Stomach (tissue), 8 donors: ENCODE measurements at regions not wholly inside any gene's neighbourhood (a gene's known extent, or its start where the extent isn't known, plus 50 kb on each side); places are given as distances from the start of the nearest gene placed in this dataset.

Experiments
- DNase-seq, 2 donors: peaks; one replicate each; pipeline versions ENCODE4 v3.0.0 to v3.0.0-alpha.2; 2013 to 2019
- H3K27ac ChIP-seq, 5 donors: fragments of 200-600 bp in 4 of 5; sonication (generic) in 4 of 5; one replicate each; pipeline ENCODE4 v1.5.1; 2013 to 2019; ENCODE audit warnings: mild to moderate bottlenecking in 1 of 5, moderate library complexity in 1 of 5
- H3K27me3 ChIP-seq, 3 donors: fragments of 200-600 bp; sonication (generic); one replicate each; pipeline ENCODE4 v1.5.1; 2017 to 2019; ENCODE audit warnings: mixed run types in 1 of 3
- H3K36me3 ChIP-seq, 4 donors: fragments of 200-600 bp; sonication (generic); 1 replicate in 3 of 4; 2 replicates in 1 of 4; pipeline ENCODE4 v1.5.1; 2016 to 2019
- H3K4me1 ChIP-seq, 4 donors: fragments of 200-600 bp; sonication (generic); one replicate each; pipeline ENCODE4 v1.5.1; 2016 to 2019
- H3K4me3 ChIP-seq, 4 donors: fragments of 200-600 bp; sonication (generic) in 3 of 4; one replicate each; pipeline ENCODE4 v1.5.1; 2016 to 2019; ENCODE audit warnings: mild to moderate bottlenecking in 1 of 4
- H3K9me3 ChIP-seq, 4 donors: fragments of 200-600 bp; sonication (generic); one replicate each; pipeline ENCODE4 v1.5.1; 2016 to 2019
- EP300 ChIP-seq: sonication (generic); formaldehyde crosslinking; IDR thresholded peaks from one replicate; pipeline ENCODE4 v1.6.1; 2017; ENCODE audit warnings: antibody characterized with exemption
- POLR2A ChIP-seq, 4 donors: fragments of 450-650 bp; IDR thresholded peaks; one replicate each; pipeline ENCODE4 v1.6.1; 2016; ENCODE audit warnings: antibody characterized with exemption in 4 of 4, control low read depth in 2 of 4, mild to moderate bottlenecking in 1 of 4, moderate library complexity in 1 of 4
- POLR2AphosphoS5 ChIP-seq, 3 donors: sonication (generic); formaldehyde crosslinking; IDR thresholded peaks; one replicate each; pipeline ENCODE4 v1.6.1; 2016; ENCODE audit warnings: antibody characterized with exemption in 3 of 3
- WGBS, 5 donors: extraction: QIAGEN DNeasy Blood & Tissue Kit in 3 of 5; methylation state at CpG; one replicate each; pipeline versions ENCODE4 v1.1.5 to v1.1.7; 2013 to 2018; 5-methylcytosine and 5-hydroxymethylcytosine counted together
- intact Hi-C: fragments of 100-400 bp; cut with DNase I; formaldehyde crosslinking; loops from one replicate; pipeline ENCODE4 v1.15.1; 2023; ENCODE audit warnings: low total_unique reads
- TF ChIP-seq, protein P1 (sequence below), 7 experiments: fragments of 450-650 bp in 4 of 7; fragments of 200-600 bp in 3 of 7; sonication (generic) in 3 of 7; IDR thresholded peaks; one replicate each; pipeline ENCODE4 v1.5.1; 2016 to 2019; ENCODE audit warnings: antibody characterized with exemption in 7 of 7, control low read depth in 2 of 7, mild to moderate bottlenecking in 1 of 7
- donor health status: healthy with polysubstance abuse.
- donor health status: Bipolar disorder and iron deficiency.
- donor health status: healthy.

- Histone ChIP-seq H3K4me1 (no peaks in the 10 kb centered on the region), H3K27me3 (no peaks in the 10 kb centered on the region), H3K27ac (no peak overlapping the region), H3K9me3 (peaks cover 0 to under 1% (median 0%) of the 10 kb centered on the region in 4 donors), H3K4me3 (no peak overlapping the region), H3K36me3 (no peaks in the 10 kb centered on the region)
- TF ChIP-seq, protein P1, sequence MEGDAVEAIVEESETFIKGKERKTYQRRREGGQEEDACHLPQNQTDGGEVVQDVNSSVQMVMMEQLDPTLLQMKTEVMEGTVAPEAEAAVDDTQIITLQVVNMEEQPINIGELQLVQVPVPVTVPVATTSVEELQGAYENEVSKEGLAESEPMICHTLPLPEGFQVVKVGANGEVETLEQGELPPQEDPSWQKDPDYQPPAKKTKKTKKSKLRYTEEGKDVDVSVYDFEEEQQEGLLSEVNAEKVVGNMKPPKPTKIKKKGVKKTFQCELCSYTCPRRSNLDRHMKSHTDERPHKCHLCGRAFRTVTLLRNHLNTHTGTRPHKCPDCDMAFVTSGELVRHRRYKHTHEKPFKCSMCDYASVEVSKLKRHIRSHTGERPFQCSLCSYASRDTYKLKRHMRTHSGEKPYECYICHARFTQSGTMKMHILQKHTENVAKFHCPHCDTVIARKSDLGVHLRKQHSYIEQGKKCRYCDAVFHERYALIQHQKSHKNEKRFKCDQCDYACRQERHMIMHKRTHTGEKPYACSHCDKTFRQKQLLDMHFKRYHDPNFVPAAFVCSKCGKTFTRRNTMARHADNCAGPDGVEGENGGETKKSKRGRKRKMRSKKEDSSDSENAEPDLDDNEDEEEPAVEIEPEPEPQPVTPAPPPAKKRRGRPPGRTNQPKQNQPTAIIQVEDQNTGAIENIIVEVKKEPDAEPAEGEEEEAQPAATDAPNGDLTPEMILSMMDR (IDR thresholded peaks at IDR 0.05): no peak
- no peak for TF ChIP-seq POLR2A (IDR thresholded peaks at IDR 0.05)
- no peak for TF ChIP-seq EP300
- no peak for TF ChIP-seq POLR2AphosphoS5 (IDR thresholded peaks at IDR 0.05)
- no peak for DNase-seq
- intact Hi-C loops: no loop called here
- WGBS, 5 donors: 78 to 87% (median 86%) methylated on average over 7 to 12 of the region's 12 CpGs
Measured at GRCh38 chr16:9170470-9170869, 79.0 kb downstream of the HAPSTR1 start.

- no peaks in the 10 kb centered on the region for H3K36me3 ChIP-seq
- no peak for TF ChIP-seq POLR2AphosphoS5 (IDR thresholded peaks at IDR 0.05)
- TF ChIP-seq, protein P1 (IDR thresholded peaks at IDR 0.05): no peak
- no peak for TF ChIP-seq POLR2A (IDR thresholded peaks at IDR 0.05)
- TF ChIP-seq EP300: no peak
Measured at GRCh38 chr16:9176547-9177418, 85.3 kb downstream of the HAPSTR1 start.

DNA sequence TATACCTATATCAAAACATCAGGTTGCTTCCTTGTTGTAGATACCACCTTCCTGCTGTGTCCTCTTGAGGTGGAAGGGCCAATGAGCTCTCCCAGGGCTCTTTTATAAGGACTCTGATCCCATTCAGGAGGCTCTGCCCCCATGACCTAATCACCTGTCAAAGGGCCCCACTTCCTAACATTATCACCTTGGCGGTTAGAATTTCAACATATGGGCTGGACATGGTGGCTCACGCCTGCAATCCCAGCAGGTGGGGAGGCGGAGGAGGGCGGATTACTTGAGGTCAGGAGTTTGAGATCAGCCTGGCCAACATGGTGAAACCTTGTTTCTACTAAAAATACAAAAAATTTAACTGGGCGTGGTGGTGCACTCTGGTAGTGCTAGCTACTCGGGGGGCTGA lies 86.4 kb downstream of the HAPSTR1 start:
- Histone ChIP-seq H3K27ac (no peak overlapping the region), H3K9me3 (peaks cover 0 to 7% (median 0%) of the 10 kb centered on the region in 4 donors), H3K36me3 (no peaks in the 10 kb centered on the region), H3K4me3 (no peak overlapping the region), H3K27me3 (no peaks in the 10 kb centered on the region), H3K4me1 (no peaks in the 10 kb centered on the region)
- no peak for TF ChIP-seq POLR2A (IDR thresholded peaks at IDR 0.05)
- no peak for TF ChIP-seq POLR2AphosphoS5 (IDR thresholded peaks at IDR 0.05)
- TF ChIP-seq, protein P1 (IDR thresholded peaks at IDR 0.05): no peak
- TF ChIP-seq EP300: no peak
- 66 to 78% (median 72%) methylated on average over 6 of the region's 6 CpGs for WGBS, 5 donors
- intact Hi-C loops: no loop called here
- DNase-seq: no peak

More at GRCh38 chr16:9176547-9177418, 85.3 kb downstream of the HAPSTR1 start:
- Histone ChIP-seq H3K9me3 (peaks cover 0 to 7% (median 0%) of the 10 kb centered on the region in 4 donors), H3K27ac (no peak overlapping the region), H3K4me1 (no peaks in the 10 kb centered on the region), H3K4me3 (no peak overlapping the region), H3K27me3 (no peaks in the 10 kb centered on the region)
- DNase-seq: no peak
- intact Hi-C loops: no loop called here
- WGBS, 5 donors: 41 to 59% (median 49%) methylated on average over 9 of the region's 9 CpGs

DNA sequence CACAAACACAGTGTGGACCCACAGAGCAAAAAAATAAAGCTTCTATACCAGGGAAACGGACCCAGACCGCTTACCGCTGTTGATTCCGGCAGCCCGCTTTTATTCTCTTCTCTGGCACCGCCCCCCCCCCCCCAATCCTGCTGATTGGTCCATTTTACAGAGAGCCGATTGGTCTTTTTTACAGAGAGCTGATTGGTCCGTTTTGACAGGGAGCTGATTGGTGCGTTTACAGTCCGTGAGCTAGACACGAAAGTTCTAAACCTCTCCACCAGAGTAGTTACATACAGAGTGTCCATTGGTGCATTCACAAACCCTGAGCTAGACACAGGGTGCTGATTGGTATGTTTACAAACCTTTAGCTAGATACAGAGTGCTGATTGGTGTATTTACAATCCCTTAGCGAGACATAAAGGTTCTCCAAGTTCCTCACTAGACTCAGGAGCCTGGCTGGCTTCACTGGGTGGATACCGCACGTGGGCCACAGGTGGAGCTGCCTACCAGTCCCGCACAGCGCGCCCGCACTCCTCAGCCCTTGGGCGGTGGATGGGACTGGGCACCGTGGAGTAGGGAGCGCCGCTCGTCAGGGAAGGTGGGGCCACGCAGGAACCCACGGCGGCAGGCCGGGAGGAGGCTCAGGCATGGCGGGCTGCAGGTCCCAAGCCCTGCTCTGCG lies 92.4 kb downstream of the HAPSTR1 start:
- Histone ChIP-seq H3K27ac (no peak overlapping the region), H3K9me3 (no peaks in the 10 kb centered on the region), H3K36me3 (no peaks in the 10 kb centered on the region), H3K27me3 (no peaks in the 10 kb centered on the region), H3K4me3 (no peak overlapping the region), H3K4me1 (no peaks in the 10 kb centered on the region)
- WGBS, 5 donors: 80 to 87% (median 84%) methylated on average over 25 to 29 of the region's 29 CpGs
- no peak for DNase-seq
- intact Hi-C loops: no loop called here
- TF ChIP-seq POLR2A (IDR thresholded peaks at IDR 0.05) (no peak), POLR2AphosphoS5 (IDR thresholded peaks at IDR 0.05) (no peak)
- TF ChIP-seq, protein P1 (IDR thresholded peaks at IDR 0.05): no peak
